GM18907 (cell line): ENCODE measurements at regions not wholly inside any gene's neighbourhood (a gene's known extent, or its start where the extent isn't known, plus 50 kb on each side); places are given as distances from the start of the nearest gene placed in this dataset.

Experiments used
- ATAC-seq: cut with Tn5 transposase; IDR thresholded peaks from one replicate; pipeline ENCODE4 v1.9.1; 2021; ENCODE audit warnings: mild to moderate bottlenecking, moderate library complexity; ENCODE audit not compliant: unreplicated experiment

- no peak for ATAC-seq
These were observed 446.2 kb upstream of the TRPC7 start for GRCh38 chr5:136811551-136811950.

GRCh38 chr5:136811086-136811485 is 445.7 kb upstream of the TRPC7 start:
- no peak for ATAC-seq

GRCh38 chr5:136810261-136810801 is 445.0 kb upstream of the TRPC7 start:
- no peak for ATAC-seq

- ATAC-seq: no peak
These were observed 444.0 kb upstream of the TRPC7 start for GRCh38 chr5:136809382-136809781.

GRCh38 chr5:136808756-136809155 is 443.4 kb upstream of the TRPC7 start:
- ATAC-seq: no peak

- no peak for ATAC-seq
These were observed 440.1 kb upstream of the TRPC7 start for GRCh38 chr5:136805466-136805865.

GRCh38 chr5:136802383-136802782 is 437.0 kb upstream of the TRPC7 start:
- ATAC-seq: no peak

- no peak for ATAC-seq
These were observed 434.5 kb upstream of the TRPC7 start for GRCh38 chr5:136799806-136800372.

- ATAC-seq: no peak
These were observed 428.0 kb upstream of the TRPC7 start for GRCh38 chr5:136793300-136793699.

GRCh38 chr5:136781464-136781863 is 416.1 kb upstream of the TRPC7 start:
- ATAC-seq: no peak

- ATAC-seq: no peak
These were observed 415.2 kb upstream of the TRPC7 start for GRCh38 chr5:136780518-136780917.

GRCh38 chr5:136776022-136776927 is 410.9 kb upstream of the TRPC7 start:
- ATAC-seq: no peak

- ATAC-seq: no peak
These were observed 407.1 kb upstream of the TRPC7 start for GRCh38 chr5:136772491-136772890.

GRCh38 chr5:136769900-136770684 is 404.7 kb upstream of the TRPC7 start:
- ATAC-seq: peak; percentile 78

GRCh38 chr5:136769093-136769492 is 403.7 kb upstream of the TRPC7 start:
- ATAC-seq: no peak

- ATAC-seq: peak; percentile 57
These were observed 403.1 kb upstream of the TRPC7 start for GRCh38 chr5:136768457-136768856.

GRCh38 chr5:136766456-136766855 is 401.1 kb upstream of the TRPC7 start:
- no peak for ATAC-seq

GRCh38 chr5:136764601-136765000 is 399.3 kb upstream of the TRPC7 start:
- no peak for ATAC-seq

GRCh38 chr5:136763548-136763947 is 398.2 kb upstream of the TRPC7 start:
- ATAC-seq: no peak

GRCh38 chr5:136754216-136754615 is 388.9 kb upstream of the TRPC7 start:
- no peak for ATAC-seq

GRCh38 chr5:136750224-136750862 is 385.0 kb upstream of the TRPC7 start:
- ATAC-seq: no peak
